ENCODE measurements at regions not wholly inside any gene's neighbourhood (a gene's known extent, or its start where the extent isn't known, plus 50 kb on each side); places are given as distances from the start of the nearest gene placed in this dataset.
"Not testable (repeated sequence)": the region's sequence is repeated elsewhere in the genome, so short reads cannot be mapped to it uniquely, and the experiment has no call there.

DNA sequence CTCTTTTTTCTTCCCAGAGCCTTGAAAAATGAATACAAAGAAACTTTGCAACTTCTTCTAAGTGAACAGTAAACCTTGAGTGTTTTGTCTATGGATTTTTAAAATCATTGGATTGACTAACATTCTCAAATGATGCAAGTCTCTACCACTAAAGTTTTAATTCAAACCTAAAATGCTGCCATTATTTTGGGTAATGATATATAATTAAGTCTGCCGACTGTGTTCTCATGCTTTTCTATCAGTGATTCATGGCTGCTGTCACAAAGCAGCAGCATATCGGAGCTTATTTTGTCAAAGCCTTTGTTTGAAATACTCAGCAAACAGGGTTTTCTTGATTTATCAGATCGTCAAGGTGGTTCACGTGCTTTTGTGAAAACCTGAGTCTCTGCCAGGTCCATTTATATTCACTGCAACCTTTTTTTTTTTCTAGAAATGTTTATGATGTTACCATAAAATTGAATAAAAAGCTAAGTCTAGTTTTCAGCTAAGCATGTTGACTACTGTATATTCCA is 96.3 kb downstream of the GJA1 start:
- Histone ChIP-seq H3K4me3 (ENCODE audit: low read length) (no peak overlapping the region), H3K4me1 (ENCODE audit: insufficient read depth, low read length) (no peaks in the 10 kb centered on the region), H3K9me3 (ENCODE audit: low read depth, low read length) (no peaks in the 10 kb centered on the region), H3K27me3 (ENCODE audit: insufficient read depth, low read length) (no peaks in the 10 kb centered on the region)

DNA sequence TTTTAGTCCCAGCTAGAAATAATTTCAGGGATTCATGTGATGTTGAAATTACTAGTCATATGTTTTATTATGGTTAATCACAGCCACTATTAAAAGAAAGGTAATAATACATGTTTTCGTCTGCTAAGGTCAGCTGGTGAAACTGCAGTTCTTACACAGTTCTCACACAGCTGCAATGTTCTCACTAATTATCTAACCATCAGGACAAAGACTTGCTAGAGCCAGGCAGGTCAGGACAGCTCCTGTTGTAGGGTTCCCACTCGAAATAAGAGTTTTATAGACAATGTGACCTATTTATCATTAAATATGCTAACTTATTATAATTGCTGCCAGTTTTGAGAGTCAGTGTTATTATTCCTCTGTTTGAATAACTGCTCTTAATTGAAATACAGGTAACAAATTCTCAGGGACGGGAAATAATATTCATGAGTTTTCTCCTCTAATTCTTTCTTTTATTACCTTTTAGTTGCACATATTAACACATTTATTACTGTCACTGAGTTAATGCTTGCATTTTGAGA is 97.9 kb downstream of the GJA1 start:
- H3K4me3 ChIP-seq (ENCODE audit: low read length) = no peak overlapping the region
- no peaks in the 10 kb centered on the region for H3K27me3 ChIP-seq (ENCODE audit: insufficient read depth, low read length)
- H3K4me1 ChIP-seq (ENCODE audit: insufficient read depth, low read length) = no peaks in the 10 kb centered on the region

DNA sequence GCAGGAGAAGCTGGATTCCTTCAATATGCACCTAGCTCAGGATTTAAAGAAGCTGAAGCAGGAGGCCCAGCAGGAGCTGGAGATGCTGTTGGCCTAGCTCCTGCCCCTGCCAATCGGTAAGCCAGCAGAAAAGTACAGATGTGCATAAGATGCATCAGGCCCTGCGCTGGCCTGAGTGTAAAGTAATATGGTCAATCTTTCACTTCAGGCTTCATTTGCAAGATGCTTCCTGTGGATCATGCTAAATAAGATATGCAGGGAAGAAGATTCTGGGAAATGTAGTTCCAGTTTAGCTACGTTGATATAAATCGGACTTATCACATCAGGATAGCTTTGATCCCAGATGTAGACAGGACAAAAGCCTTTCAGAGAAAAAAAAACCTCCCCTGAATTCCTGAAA is 100.3 kb downstream of the GJA1 start:
- Histone ChIP-seq H3K9me3 (ENCODE audit: low read depth, low read length) (no peaks in the 10 kb centered on the region), H3K27me3 (ENCODE audit: insufficient read depth, low read length) (no peaks in the 10 kb centered on the region), H3K4me1 (ENCODE audit: insufficient read depth, low read length) (no peaks in the 10 kb centered on the region), H3K4me3 (ENCODE audit: low read length) (no peak overlapping the region)

More for the DNA sequence above, 97.9 kb downstream of the GJA1 start:
- no peaks in the 10 kb centered on the region for H3K9me3 ChIP-seq (ENCODE audit: low read depth, low read length)

DNA sequence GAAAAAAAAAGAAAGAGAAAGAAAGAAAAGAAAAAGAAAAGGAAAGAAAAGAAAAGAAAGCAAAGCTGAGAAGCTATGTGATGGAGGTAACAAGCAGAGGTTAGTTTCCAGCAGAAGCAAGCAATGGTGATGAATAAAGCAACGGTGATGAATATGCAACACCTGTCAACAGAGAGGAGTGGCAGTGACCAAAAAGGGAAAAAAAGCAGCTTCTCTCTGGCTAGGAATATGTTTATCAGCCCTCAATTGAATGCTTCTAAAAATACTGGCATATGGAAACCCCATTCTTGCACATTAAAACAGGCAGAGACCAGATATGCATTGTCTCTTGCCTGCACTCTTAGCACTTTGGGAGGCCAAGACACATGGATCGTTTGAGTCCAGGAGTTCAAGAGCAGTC is 100.9 kb downstream of the GJA1 start:
- Histone ChIP-seq H3K27me3 (ENCODE audit: insufficient read depth, low read length) (no peaks in the 10 kb centered on the region), H3K4me1 (ENCODE audit: insufficient read depth, low read length) (no peaks in the 10 kb centered on the region), H3K9me3 (ENCODE audit: low read depth, low read length) (no peaks in the 10 kb centered on the region), H3K4me3 (ENCODE audit: low read length) (no peak overlapping the region)

DNA sequence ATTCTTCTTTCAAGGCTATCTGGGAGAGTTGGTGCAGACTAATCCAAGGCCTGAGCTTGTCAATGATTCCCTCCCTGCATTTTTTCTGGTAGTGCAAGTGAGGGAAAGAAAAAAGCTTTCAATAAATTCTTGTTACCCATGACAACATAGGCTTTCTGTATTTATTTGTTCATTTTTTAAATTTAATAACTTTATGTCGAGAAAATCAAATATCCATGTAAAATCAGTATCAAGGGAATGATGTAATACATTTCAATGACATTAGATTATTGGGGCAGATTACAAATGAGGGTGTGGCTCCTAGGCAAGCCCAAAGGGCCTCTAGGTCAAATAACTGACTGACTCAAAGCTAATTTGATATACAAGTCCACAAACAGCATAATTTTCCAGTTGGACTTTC is 104.0 kb downstream of the GJA1 start:
- no peaks in the 10 kb centered on the region for H3K4me1 ChIP-seq (ENCODE audit: insufficient read depth, low read length)
- no peak overlapping the region for H3K4me3 ChIP-seq (ENCODE audit: low read length)
- H3K9me3 ChIP-seq (ENCODE audit: low read depth, low read length) = no peaks in the 10 kb centered on the region

DNA sequence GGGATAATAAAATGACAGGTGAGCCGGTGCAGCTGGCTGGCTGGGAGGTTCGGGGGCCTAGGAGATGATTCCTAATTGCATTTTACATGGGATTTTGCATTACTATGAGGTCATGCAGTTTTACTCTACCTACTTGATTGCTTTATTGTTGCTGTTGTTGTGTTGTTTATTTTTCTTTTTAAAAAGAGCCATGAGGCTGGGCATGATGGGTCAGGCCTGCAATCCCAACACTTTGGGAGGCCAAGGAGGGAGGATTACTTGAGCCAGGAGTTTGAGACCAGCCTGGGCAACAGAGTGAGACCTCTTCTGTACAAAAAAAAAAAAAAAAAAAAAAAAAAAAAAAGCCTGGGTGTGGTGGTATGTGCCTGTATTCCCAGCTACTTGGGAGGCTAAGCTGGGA is 104.8 kb downstream of the GJA1 start:
- H3K4me3 ChIP-seq (ENCODE audit: low read length) = no peak overlapping the region
- no peaks in the 10 kb centered on the region for H3K27me3 ChIP-seq (ENCODE audit: insufficient read depth, low read length)
- H3K9me3 ChIP-seq (ENCODE audit: low read depth, low read length) = no peaks in the 10 kb centered on the region
- H3K4me1 ChIP-seq (ENCODE audit: insufficient read depth, low read length) = no peaks in the 10 kb centered on the region

More for the DNA sequence above, 104.0 kb downstream of the GJA1 start:
- no peaks in the 10 kb centered on the region for H3K27me3 ChIP-seq (ENCODE audit: insufficient read depth, low read length)

DNA sequence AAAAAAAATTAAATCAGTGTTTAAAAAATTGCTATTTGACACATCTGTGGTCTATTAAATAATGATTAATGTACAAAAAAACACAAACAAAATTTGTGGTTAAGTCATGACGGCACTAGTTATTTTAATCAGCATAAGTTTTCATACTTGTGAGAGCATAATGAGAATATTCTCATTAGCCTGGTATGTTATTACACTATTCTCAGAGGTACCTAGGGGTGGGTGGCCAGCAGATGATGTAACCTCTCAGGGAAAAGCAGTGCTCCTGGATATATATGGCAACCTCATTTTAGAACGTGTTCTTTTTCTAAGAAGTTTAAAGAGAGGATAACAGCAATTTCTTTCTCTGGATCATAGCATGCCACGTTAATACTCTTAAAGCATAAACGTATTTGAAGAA is 109.2 kb downstream of the GJA1 start:
- Histone ChIP-seq H3K4me1 (ENCODE audit: insufficient read depth, low read length) (no peaks in the 10 kb centered on the region), H3K4me3 (ENCODE audit: low read length) (no peak overlapping the region), H3K27me3 (ENCODE audit: insufficient read depth, low read length) (no peaks in the 10 kb centered on the region), H3K9me3 (ENCODE audit: low read depth, low read length) (no peaks in the 10 kb centered on the region)

DNA sequence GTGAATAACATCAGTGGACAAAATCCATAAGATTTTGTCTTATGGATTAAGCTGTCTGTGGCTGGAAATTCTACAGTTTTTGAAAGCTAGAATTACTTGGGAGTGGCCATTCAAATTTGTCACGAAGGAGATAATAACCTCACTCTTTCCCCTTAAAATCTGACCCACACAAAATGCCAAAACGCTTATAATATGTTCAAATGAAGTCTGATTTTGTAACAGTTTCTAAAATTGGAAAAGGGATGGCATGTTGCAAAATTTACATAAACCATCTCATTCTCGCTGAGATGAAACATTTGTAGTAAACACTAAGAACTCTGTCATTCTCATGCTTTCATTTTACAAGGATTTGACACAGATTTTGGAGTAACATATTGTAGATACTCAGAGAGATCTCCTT is 112.7 kb downstream of the GJA1 start:
- Histone ChIP-seq H3K9me3 (ENCODE audit: low read depth, low read length) (no peaks in the 10 kb centered on the region), H3K27me3 (ENCODE audit: insufficient read depth, low read length) (no peaks in the 10 kb centered on the region), H3K4me1 (ENCODE audit: insufficient read depth, low read length) (no peaks in the 10 kb centered on the region), H3K4me3 (ENCODE audit: low read length) (no peak overlapping the region)

DNA sequence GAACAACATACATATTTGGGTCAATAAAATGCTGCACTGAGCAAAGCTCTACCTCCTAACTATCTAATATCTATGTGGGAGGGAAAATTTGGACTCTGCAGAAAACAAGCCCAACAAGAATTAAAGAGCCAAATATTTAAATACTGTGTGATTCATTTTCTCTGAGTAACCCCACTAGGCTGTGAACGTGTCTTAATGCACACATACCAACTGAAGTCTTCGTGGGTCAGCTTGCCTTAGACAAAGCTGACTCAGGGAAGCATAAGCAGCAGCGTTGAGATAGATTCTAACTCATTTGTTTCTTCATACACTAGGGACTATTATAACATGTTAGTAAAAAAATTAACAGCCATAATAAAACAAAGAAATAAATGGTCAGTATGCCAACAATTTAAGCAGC is 114.3 kb downstream of the GJA1 start:
- no peaks in the 10 kb centered on the region for H3K9me3 ChIP-seq (ENCODE audit: low read depth, low read length)
- no peaks in the 10 kb centered on the region for H3K27me3 ChIP-seq (ENCODE audit: insufficient read depth, low read length)
- no peaks in the 10 kb centered on the region for H3K4me1 ChIP-seq (ENCODE audit: insufficient read depth, low read length)
- no peak overlapping the region for H3K4me3 ChIP-seq (ENCODE audit: low read length)

DNA sequence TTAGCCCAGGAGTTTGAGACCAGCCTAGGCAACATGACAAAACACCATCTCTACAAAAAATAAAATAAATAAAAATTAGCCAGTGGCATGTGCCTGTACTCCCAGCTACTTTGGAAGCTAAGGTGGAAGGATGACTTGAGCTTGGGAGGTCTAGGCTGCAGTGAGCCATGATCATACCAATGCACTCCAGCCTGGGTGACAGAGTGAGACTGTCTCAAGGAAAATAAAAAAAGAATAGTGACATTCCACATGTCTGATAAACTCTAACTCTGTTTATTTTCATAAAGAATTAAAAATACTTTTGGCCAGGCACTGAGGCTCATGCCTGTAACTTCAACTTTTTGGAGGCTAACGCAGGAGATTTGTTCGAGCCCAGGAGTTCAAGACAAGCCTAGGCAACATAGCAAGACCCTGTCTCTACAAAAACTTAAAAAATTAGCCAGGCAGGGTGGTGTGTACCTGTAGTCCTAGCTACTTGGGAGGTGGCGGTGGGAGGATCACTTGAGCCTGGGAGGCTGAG is 115.1 kb downstream of the GJA1 start:
- Histone ChIP-seq H3K4me3 (ENCODE audit: low read length) (no peak overlapping the region), H3K9me3 (ENCODE audit: low read depth, low read length) (no peaks in the 10 kb centered on the region), H3K27me3 (ENCODE audit: insufficient read depth, low read length) (no peaks in the 10 kb centered on the region), H3K4me1 (ENCODE audit: insufficient read depth, low read length) (no peaks in the 10 kb centered on the region)

DNA sequence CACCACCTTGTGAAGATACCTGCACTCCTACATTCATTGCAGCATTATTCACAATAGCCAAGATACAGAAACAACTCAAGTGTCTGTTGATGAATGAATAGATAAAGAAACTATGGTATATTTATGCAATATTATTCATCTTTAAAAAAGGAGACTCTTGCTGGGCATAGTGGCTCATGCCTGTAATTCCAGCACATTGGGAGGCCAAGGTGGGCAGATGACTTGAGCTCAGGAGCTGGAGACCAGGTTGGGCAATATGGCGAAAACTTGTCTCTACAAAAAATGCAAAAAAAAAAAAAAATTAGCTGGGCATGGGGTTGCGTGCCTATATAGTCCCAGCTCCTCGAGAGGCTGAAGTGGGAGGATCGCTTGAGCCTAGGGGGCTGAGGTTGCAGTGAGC is 119.8 kb downstream of the GJA1 start:
- no peak overlapping the region for H3K4me3 ChIP-seq (ENCODE audit: low read length)
- H3K27me3 ChIP-seq (ENCODE audit: insufficient read depth, low read length) = no peaks in the 10 kb centered on the region
- no peaks in the 10 kb centered on the region for H3K4me1 ChIP-seq (ENCODE audit: insufficient read depth, low read length)
- H3K9me3 ChIP-seq (ENCODE audit: low read depth, low read length) = no peaks in the 10 kb centered on the region

DNA sequence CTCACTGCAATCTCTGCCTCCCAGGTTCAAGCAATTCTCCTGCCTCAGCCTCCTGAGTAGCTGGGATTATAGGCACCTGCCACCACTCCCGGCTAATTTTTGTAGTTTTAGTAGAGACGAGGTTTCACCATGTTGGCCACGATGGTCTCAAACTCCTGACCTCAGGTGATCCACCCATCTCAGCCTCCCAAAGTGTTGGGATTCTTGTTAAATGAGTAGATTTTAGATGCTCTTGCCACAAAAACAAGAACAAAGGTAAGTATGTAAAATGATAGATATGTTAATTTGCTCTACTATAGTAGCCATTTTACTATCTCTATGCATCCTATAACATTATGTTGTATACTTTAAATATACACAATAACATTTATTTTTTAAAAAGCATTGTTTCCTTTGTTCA is 120.7 kb downstream of the GJA1 start:
- not testable (repeated sequence) for H3K27me3 ChIP-seq (ENCODE audit: insufficient read depth, low read length); H3K9me3 ChIP-seq (ENCODE audit: low read depth, low read length); H3K4me1 ChIP-seq (ENCODE audit: insufficient read depth, low read length); H3K4me3 ChIP-seq (ENCODE audit: low read length)

DNA sequence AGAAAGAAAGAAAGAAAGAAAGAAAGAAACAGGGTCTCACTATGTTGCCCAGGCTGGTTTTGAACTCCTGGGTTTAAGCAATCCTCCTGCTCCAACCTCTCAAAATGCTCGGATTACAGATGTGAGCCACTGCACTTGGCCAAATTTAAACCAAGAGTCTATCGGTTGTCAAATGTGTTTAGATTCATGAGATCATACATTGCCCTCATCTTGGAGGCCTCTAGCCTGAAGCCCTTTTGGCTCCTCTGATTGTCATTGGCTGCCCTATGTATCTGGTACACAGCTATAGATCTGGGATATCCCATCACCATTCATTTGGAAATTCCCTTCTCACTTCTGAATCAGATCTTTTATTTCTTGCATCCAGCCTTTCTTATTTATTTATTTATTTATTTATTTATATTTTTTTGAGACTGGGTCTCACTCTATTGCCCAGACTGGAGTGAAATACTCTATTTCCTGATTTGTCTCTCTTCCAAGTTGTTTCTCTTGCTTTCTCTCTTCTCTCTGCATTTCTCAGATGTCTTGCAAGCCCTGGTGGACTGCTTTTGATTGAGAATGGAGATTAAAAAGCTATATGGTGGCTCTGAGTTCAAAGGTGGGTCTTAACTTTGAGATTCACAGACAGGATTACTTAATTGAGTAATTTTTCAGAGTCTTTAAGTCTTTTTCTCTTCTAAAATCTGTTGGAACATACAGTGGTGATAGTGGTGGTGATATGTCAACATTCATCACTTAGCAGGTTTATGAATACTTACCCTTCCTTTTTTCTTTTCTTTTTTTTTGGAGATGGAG is 121.9 kb downstream of the GJA1 start:
- H3K4me3 ChIP-seq (ENCODE audit: low read length) = no peak overlapping the region
- H3K27me3 ChIP-seq (ENCODE audit: insufficient read depth, low read length) = no peaks in the 10 kb centered on the region
- H3K4me1 ChIP-seq (ENCODE audit: insufficient read depth, low read length) = no peaks in the 10 kb centered on the region
- H3K9me3 ChIP-seq (ENCODE audit: low read depth, low read length) = no peaks in the 10 kb centered on the region

DNA sequence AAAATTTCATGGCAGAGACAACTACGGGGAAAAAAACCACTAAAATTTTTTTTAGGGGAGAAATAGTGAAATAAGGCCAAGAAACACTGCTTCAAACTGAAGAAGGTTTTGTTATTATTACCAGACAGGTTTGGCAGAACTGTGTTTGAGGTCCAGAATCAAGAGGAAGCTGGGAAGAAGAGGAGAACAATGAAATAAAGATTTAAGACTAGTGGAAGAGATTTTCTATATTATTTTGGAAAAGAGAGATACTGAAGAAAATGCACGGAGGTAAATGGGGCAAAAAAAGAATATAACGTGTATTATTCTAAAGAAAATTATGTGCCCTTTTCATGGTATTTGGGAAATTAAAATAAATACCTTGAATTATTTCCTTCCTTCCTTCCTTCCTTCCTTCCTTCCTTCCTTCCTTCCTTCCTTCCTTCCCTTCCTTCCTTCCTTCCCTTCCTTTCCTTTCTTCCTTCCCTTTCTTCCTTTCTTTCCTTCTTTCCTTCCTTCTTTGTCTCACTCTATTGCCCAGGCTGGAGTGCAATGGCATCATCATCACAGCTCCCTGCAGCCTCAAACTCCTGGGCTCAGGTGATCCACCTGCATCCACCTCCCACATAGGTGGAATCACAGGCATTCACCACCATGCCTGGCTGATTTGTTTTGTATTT is 124.3 kb downstream of the GJA1 start:
- Histone ChIP-seq H3K4me1 (ENCODE audit: insufficient read depth, low read length) (no peaks in the 10 kb centered on the region), H3K9me3 (ENCODE audit: low read depth, low read length) (no peaks in the 10 kb centered on the region), H3K27me3 (ENCODE audit: insufficient read depth, low read length) (no peaks in the 10 kb centered on the region), H3K4me3 (ENCODE audit: low read length) (no peak overlapping the region)

DNA sequence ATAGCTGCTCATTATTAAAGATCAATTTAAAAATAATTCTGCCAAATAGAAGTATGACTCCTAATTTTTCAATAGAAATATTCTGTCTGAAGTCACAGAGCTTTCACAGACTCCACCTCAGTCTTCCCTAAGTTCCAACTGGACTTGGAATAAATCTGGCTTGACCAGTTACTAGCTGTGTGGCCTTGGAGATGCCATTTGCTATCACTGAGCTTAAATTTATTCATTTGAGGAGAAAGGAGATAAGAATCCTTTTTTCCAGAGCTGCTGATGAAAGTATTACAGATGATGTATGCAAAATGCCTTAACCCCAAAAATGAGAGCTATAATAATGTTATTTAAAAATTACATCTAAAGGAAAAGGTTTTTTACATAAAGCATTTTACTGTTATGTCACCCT is 125.0 kb downstream of the GJA1 start:
- no peak overlapping the region for H3K4me3 ChIP-seq (ENCODE audit: low read length)
- no peaks in the 10 kb centered on the region for H3K9me3 ChIP-seq (ENCODE audit: low read depth, low read length)
- no peaks in the 10 kb centered on the region for H3K4me1 ChIP-seq (ENCODE audit: insufficient read depth, low read length)
- H3K27me3 ChIP-seq (ENCODE audit: insufficient read depth, low read length) = no peaks in the 10 kb centered on the region
